Thyroid gland (tissue), 4 donors: ENCODE measurements at regions not wholly inside any gene's neighbourhood (a gene's known extent, or its start where the extent isn't known, plus 50 kb on each side); places are given as distances from the start of the nearest gene placed in this dataset.

Experiments
- DNase-seq, 2 donors: peaks; one replicate each; pipeline ENCODE4 v3.0.0-alpha.2; 2019
- H3K27ac ChIP-seq, 3 donors: fragments of 200-600 bp; sonication (generic); 1 replicate in 2 of 3; 2 replicates in 1 of 3; pipeline ENCODE4 v1.5.1; 2016 to 2019; ENCODE audit warnings: mild to moderate bottlenecking in 1 of 3, moderate library complexity in 1 of 3
- H3K27me3 ChIP-seq: fragments of 200-600 bp; sonication (generic); one replicate; pipeline ENCODE4 v1.5.1; 2019
- H3K36me3 ChIP-seq, 2 donors: fragments of 200-600 bp; sonication (generic); one replicate each; pipeline ENCODE4 v1.5.1; 2016 to 2019
- H3K4me1 ChIP-seq, 2 donors: fragments of 200-600 bp; sonication (generic); one replicate each; pipeline ENCODE4 v1.5.1; 2017 to 2019
- H3K4me3 ChIP-seq, 3 donors: fragments of 200-600 bp; sonication (generic); replicated peaks in 1 of 3; 1 replicate in 2 of 3; 2 replicates in 1 of 3; pipeline ENCODE4 v1.5.1; 2016; ENCODE audit warnings: mild to moderate bottlenecking in 1 of 3
- H3K9me3 ChIP-seq: fragments of 200-600 bp; sonication (generic); one replicate; pipeline ENCODE4 v1.5.1; 2017
- POLR2A ChIP-seq, 2 donors: fragments of 450-650 bp; IDR thresholded peaks; one replicate each; pipeline ENCODE4 v1.6.1; 2017; ENCODE audit warnings: antibody characterized with exemption in 2 of 2, mild to moderate bottlenecking in 2 of 2, moderate library complexity in 1 of 2
- WGBS, 2 donors: methylation state at CpG; one replicate each; pipeline ENCODE4 v1.1.5; 2017; 5-methylcytosine and 5-hydroxymethylcytosine counted together
- intact Hi-C: fragments of 100-400 bp; cut with DNase I; formaldehyde crosslinking; loops from one replicate; pipeline ENCODE4 v1.15.1; 2023
- TF ChIP-seq, protein P1 (sequence below), 6 experiments: fragments of 200-600 bp in 3 of 6; fragments of 450-650 bp in 3 of 6; sonication (generic) in 3 of 6; IDR thresholded peaks; one replicate each; pipeline ENCODE4 v1.5.1; 2016 to 2019; ENCODE audit warnings: antibody characterized with exemption in 6 of 6, mild to moderate bottlenecking in 2 of 6, inconsistent platforms in 1 of 6, moderate library complexity in 1 of 6

DNA sequence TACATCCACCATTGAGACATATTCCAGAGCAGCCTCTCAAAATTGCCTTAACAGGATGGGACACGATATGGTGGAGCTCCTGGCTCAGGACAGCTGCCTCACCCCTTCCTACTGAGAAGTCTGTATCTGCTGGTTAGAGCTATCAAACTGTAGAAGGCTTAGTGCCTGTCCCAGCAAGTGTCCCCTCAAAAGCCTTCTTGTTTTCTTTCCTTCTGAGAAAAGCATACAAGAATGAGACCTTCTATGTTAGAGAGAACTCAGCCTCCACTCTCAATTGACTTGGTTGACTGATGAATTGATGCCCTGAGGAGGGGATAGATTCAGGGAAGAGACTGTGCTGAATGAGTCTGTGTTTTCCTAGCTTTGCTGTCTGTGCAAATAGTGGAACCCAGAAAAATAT, 2020.9 kb downstream of the TP53TG3F start:
- intact Hi-C loops = no loop called here
- H3K27ac ChIP-seq = no peak overlapping the region
- no peak overlapping the region for H3K4me3 ChIP-seq
- H3K4me1 ChIP-seq = no peaks in the 10 kb centered on the region
- no peaks in the 10 kb centered on the region for H3K36me3 ChIP-seq
- no peaks in the 10 kb centered on the region for H3K9me3 ChIP-seq
- TF ChIP-seq POLR2A (IDR thresholded peaks at IDR 0.05) = no peak
- TF ChIP-seq, protein P1, sequence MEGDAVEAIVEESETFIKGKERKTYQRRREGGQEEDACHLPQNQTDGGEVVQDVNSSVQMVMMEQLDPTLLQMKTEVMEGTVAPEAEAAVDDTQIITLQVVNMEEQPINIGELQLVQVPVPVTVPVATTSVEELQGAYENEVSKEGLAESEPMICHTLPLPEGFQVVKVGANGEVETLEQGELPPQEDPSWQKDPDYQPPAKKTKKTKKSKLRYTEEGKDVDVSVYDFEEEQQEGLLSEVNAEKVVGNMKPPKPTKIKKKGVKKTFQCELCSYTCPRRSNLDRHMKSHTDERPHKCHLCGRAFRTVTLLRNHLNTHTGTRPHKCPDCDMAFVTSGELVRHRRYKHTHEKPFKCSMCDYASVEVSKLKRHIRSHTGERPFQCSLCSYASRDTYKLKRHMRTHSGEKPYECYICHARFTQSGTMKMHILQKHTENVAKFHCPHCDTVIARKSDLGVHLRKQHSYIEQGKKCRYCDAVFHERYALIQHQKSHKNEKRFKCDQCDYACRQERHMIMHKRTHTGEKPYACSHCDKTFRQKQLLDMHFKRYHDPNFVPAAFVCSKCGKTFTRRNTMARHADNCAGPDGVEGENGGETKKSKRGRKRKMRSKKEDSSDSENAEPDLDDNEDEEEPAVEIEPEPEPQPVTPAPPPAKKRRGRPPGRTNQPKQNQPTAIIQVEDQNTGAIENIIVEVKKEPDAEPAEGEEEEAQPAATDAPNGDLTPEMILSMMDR (IDR thresholded peaks at IDR 0.05) = no peak
- no peak for DNase-seq
- WGBS, 2 donors = 7 to 13% methylated on average over 1 of the region's 1 CpG
- H3K27me3 ChIP-seq = no peaks in the 10 kb centered on the region

DNA sequence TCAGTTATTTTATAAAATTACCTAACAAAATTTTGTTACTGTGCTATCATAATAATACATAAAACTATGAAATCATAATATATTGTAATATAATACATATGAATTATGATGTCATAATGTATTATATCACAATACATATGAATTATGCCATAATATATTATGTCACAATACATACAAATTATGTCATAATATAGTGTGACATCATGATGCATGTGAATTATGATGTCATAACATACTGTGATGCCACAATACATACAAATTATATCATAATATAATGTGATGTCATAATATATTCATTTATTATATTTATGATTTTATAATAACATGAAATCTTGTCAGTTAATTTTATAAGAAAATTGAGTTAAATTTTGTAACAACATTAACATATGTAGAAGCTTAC, 2021.6 kb downstream of the TP53TG3F start:
- DNase-seq = no peak
- Histone ChIP-seq H3K9me3 (no peaks in the 10 kb centered on the region), H3K4me3 (no peak overlapping the region), H3K27ac (no peak overlapping the region), H3K4me1 (no peaks in the 10 kb centered on the region), H3K36me3 (no peaks in the 10 kb centered on the region), H3K27me3 (no peaks in the 10 kb centered on the region)
- TF ChIP-seq, protein P1 (IDR thresholded peaks at IDR 0.05) = no peak
- TF ChIP-seq POLR2A (IDR thresholded peaks at IDR 0.05) = no peak
- intact Hi-C loops = no loop called here

DNA sequence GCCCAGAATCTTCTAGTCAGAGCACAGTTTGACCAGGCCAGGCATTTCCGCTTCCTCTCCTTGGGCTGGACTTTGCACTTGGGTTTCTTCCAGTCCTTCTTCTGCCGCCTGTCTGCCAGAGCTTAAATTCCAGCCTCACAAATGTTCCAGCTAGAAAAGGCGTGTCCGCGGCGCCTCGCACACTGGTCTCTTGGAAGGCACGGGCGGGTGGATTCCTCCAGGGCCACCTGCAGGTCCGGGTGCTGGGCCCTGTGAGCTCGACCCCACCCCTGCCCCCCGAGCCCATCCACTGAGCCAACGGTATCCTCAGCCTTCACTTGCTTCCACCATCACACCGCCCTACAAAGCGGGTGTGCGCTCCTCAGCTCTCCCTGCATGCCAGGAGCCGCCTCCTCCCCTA, 2026.5 kb downstream of the TP53TG3F start:
- H3K4me1 ChIP-seq = no peaks in the 10 kb centered on the region
- no peak for DNase-seq
- no peaks in the 10 kb centered on the region for H3K27me3 ChIP-seq
- intact Hi-C loops = no loop called here
- TF ChIP-seq POLR2A (IDR thresholded peaks at IDR 0.05) = no peak
- TF ChIP-seq, protein P1 (IDR thresholded peaks at IDR 0.05) = no peak
- H3K4me3 ChIP-seq = no peak overlapping the region
- H3K27ac ChIP-seq = no peak overlapping the region
- no peaks in the 10 kb centered on the region for H3K36me3 ChIP-seq
- WGBS, 2 donors = 79 to 88% methylated on average over 15 to 17 of the region's 17 CpGs
- H3K9me3 ChIP-seq = no peaks in the 10 kb centered on the region

- TF ChIP-seq POLR2A (IDR thresholded peaks at IDR 0.05) = no peak
- TF ChIP-seq, protein P1 (IDR thresholded peaks at IDR 0.05) = no peak
- no peak for DNase-seq
- Histone ChIP-seq H3K36me3 (no peaks in the 10 kb centered on the region), H3K27ac (no peak overlapping the region), H3K9me3 (no peaks in the 10 kb centered on the region), H3K27me3 (no peaks in the 10 kb centered on the region), H3K4me3 (no peak overlapping the region), H3K4me1 (no peaks in the 10 kb centered on the region)
- 49 to 58% methylated on average over 20 to 28 of the region's 28 CpGs for WGBS, 2 donors
- intact Hi-C loops = no loop called here
Observed at GRCh38 chr16:35492225-35492624, 2032.8 kb downstream of the TP53TG3F start.

DNA sequence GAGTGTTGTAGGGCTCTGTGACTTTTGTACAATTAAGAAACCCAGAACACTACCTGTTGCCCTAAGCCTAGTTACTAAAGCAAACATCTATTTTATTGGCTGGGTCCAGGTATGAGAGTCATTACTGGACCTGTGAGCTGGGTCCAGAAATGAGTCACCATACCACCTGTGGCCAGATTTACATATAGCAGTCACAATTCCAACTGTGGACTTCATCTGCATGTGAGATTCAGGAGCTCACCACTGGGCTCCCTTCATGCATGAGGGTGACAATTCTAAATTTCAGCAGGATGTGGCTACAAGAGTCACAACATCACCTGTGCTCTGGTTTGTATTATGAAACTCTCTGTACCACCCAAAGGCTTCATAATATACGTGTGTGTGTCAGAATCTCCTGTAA, 2038.0 kb downstream of the TP53TG3F start:
- H3K4me3 ChIP-seq = no peak overlapping the region
- H3K27ac ChIP-seq = no peak overlapping the region
- intact Hi-C loops = no loop called here
- DNase-seq = no peak
- no peaks in the 10 kb centered on the region for H3K36me3 ChIP-seq
- TF ChIP-seq, protein P1 (IDR thresholded peaks at IDR 0.05) = no peak
- TF ChIP-seq POLR2A (IDR thresholded peaks at IDR 0.05) = no peak
- WGBS, 2 donors = 60 to 62% methylated on average over 1 of the region's 1 CpG
- no peaks in the 10 kb centered on the region for H3K4me1 ChIP-seq
- H3K27me3 ChIP-seq = no peaks in the 10 kb centered on the region
- no peaks in the 10 kb centered on the region for H3K9me3 ChIP-seq
